SK-N-MC (cell line): ENCODE measurements at regions not wholly inside any gene's neighbourhood (a gene's known extent, or its start where the extent isn't known, plus 50 kb on each side); places are given as distances from the start of the nearest gene placed in this dataset.

ENCODE experiments used
- FOXP2 ChIP-seq: optimal IDR thresholded peaks from 2 replicates; pipeline ENCODE3; 2011; ENCODE audit warnings: mild to moderate bottlenecking, moderate library complexity; ENCODE audit not compliant: insufficient read depth; ENCODE audit errors: extremely low read length, control extremely low read depth
- POLR2AphosphoS5 ChIP-seq: IDR thresholded peaks from 2 replicates; pipeline ENCODE4 v1.6.1; 2012; ENCODE audit warnings: mild to moderate bottlenecking, low read depth, low read length, borderline replicate concordance

DNA sequence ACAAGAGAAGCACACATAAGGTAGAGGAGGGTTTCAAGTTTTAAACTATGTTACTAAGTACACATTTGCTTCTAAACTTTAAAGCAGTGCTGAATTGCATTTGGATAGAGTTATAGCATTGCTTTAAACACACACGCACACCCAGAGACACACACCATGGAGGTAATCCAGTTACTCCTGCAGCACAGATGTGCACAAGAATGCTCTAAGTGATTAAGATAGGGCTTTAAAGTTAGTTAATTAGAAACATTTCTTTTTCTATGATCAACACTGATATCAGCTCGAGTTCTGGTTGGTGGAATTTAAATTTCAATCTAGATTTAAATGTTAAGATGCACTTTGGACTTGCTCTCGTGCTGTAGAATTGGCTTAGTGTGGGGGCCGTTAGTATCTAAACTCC, 492.3 kb downstream of the ZEB2 start:
- no peak for TF ChIP-seq POLR2AphosphoS5
- no peak for TF ChIP-seq FOXP2
